Hepatic stellate cell (primary cell): ENCODE measurements at regions not wholly inside any gene's neighbourhood (a gene's known extent, or its start where the extent isn't known, plus 50 kb on each side); places are given as distances from the start of the nearest gene placed in this dataset.

Experiments used
- DNase-seq: peaks from one replicate; pipeline ENCODE4 v3.0.0; 2011; ENCODE audit warnings: low spot score

DNA sequence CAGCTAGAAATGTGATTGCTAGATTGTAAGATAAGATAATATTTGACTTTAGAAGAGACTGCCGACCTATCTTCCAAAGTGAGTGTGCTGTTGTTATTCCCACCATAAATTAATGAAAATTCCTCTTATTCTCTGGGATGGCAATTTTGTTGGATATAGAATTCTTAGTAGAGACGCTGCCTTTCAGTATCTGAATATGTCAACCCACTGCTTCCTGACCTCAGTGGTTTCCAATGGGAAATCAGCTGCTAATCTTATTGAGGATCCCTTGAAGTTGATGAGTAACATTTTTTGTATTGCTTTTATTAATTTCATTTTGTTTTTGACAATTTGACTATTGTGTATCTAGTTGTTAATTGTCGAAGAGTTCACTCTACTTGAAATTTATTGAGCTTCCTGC, 313.0 kb downstream of the BMP2 start:
- DNase-seq: no peak

DNA sequence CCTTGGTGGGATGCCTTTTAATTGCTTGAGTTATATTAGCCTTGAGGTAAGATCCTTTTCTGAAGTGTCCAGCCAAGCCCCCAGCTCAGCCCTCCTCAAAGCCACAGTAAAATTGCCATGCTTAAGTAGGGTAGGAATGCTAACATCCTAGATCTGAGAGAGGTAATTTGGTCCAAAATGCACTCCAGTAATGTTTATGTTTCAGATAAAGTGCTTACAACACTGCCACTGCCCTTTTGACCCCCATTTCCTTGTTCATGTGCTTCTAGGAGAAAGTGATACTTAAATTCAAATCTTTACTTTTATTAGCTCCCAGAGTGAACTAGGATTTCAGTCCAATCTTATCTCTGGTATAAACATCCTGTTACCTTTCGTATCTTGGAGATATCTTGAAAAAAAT, 318.0 kb downstream of the BMP2 start:
- DNase-seq: no peak

DNA sequence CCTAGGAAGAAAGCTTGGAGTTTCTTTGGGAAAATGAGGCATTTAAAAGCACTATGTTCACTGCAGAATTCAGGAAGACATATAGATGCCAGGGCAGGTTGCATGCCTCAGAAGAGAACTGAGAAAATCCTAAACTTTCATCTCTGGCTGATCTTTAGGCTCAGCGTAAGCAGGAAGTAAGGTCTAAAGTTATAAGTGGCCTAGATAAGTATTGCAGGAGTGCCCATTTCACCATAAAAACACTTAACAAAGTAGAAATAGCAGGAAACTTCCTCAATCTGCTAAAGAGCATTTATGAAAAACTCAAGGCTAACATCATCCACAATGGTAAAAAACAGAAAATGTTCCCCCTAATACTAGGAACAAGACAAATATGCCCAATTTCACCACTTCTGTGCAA, 320.3 kb downstream of the BMP2 start:
- no peak for DNase-seq

DNA sequence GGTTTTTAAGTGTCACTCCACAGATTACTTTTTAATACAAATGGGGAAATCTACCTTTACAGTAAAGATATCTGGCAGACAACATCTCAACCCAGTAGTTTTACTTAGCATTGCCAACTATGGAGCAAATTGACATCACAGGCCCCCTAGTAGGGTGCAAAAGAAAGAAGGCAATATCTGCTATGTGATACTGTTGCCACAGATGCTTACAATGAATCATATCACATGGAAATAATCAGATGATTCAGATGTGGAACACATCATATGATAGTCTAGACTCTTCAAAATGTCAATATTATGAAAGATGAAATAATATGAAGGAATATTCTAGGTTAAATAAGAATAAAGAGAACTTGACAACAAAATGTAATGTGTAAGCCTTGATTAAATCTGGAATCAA, 322.5 kb downstream of the BMP2 start:
- no peak for DNase-seq

DNA sequence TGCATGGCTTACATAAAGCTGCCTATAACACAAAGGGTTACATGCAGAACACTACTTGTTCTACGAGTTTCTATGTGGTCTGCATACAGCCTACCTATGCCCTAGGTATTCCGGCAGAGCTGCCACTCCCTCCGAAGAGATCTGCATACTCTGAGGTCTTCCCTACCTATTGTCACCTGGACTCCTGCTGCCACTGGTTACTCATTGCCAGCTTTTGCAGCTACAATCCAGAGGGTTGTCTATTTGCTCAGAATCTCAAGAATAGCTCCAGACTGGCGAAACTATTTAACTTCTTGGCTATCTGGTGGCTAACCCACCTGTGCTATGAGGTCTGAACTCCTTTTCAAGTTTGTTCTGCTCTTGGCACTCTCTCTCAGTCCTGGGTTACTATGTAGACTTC, 323.3 kb downstream of the BMP2 start:
- DNase-seq: no peak

DNA sequence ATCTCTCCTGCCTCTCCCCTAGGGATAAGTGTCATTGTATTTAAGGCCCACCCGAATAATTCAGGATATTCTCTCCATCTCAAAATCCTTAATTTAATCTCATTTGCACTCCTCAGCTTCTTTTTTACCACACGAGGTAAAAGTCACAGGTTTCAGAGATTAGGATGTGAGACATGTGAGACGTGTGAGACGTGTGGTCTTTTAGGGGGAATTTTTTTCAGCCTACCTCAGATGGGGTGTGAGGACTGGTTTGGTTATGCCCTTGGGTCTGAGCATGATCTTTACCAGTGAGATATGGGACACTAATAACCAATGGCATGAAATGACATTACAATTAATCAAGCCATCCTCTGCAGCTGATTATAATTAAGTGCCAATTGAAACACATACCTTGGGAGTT, 324.2 kb downstream of the BMP2 start:
- DNase-seq: no peak

DNA sequence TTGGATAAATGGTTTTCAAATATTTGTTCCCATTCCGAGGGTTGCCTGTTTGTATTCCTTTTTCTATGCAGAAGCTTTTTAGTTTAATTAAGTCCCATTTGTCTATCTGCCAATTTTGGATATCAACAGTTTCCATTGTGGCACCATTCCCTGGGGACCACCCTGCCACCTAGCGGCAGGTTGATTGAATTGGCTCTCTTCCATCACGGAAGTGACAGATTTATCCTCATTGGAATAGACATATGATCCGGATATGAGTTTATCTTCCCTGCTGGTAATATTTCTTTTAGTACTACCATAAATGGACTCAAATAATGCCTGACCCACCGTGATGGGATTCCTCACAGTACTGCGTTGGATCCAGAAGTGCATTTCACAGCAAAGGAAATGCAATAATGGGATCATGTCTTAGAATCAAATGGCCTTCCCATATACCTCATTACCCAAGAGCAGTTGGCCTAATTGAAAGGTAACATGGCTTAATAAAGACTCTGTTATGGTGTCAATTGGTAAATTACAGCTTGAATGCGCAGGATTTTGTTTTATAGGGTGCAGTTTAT, 327.0 kb downstream of the BMP2 start:
- no peak for DNase-seq

DNA sequence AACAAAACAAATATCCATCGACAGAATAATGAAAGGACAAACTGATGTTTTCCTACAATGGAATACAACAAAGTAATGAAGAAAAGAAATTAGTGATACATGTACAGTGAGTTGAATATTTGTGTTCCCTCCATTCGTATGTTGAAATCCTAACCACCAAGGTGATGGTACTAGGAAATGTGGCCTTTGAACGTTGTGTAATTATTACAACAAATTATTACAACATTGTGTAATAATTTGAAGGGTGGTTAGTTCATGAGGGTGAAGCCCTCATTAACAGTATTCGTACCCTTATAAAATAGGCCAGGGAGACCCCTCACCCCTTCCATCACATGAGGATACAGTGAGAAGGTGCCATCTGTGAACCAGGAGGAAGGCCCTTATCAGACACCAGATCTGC, 339.4 kb downstream of the BMP2 start:
- no peak for DNase-seq

DNA sequence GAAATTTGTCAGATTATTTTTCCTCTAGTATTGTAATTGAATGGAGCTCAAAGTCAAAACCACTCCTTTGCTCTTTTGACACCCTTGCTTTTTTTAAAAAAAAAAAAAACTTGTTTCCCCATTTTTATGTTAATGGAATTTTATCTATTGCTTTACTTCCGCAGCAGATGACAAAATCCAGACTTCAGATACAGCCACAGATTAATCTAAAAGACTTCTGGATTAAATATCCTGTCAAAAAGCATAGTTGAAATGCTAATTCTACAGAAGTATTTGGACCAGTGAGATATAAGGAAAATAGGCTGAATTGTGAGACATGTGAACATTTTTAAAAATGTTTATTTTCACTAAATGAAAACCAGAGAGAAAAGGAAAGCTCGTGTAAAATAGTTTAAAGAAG, 341.4 kb downstream of the BMP2 start:
- no peak for DNase-seq

DNA sequence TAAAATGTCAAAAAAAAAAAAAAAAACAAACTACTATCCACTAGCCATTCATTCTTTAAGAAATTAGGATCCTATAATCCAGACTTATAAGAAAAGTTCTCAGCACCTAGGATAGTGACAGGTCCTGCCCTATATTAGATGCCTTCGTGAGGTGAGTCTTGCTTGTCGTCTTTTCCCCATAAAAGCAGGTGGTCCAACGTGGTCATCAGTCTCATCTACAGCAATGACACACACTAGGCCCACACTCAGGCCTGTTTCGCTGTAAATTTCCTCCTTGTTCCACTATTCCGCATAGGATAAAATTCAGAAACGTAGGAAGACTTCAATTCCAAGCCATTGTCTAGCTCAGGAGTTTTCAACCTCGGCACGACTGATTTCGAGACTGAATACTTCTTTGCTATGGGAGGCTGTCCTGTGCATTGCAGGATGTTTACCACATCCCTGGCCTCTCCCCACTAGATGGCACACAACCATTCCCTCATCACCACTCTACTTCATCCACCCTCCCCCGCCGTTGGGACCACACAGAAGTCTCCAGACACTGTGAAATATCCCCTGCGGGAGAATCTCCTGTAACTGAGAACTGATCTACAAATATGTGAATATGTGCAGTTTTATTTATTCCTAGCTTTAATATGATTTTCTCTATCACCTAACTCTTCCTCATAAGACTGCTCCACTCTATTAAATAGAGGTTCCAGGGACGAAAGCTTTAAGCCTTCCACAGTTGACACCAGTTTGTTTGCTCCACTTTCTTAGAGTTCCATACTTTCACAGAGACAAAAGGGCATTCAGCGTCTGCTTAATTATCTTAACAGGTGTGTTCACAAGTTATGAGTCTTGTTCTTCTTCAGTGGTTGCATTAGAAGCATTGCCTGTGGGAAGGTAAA, 346.3 kb downstream of the BMP2 start:
- peak; percentile 1 for DNase-seq

DNA sequence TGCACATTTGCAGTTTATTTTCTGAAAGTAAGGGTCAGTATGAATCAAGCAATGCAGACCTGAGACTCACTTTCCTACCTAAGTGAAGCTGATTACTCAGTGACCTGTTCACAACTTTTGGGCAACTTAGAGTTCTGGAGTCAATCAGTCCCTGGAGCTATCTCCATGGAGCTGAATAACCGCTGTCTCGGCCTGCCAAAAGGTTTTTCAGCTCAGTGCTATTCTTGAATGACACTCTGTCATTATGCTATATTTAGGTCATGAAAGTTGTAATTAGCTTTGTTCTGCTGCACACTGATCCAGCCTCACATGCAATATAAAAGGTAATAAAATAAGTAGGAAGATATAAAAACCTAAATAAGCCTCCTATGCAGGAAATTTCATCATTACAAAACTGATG, 356.0 kb downstream of the BMP2 start:
- DNase-seq: no peak

DNA sequence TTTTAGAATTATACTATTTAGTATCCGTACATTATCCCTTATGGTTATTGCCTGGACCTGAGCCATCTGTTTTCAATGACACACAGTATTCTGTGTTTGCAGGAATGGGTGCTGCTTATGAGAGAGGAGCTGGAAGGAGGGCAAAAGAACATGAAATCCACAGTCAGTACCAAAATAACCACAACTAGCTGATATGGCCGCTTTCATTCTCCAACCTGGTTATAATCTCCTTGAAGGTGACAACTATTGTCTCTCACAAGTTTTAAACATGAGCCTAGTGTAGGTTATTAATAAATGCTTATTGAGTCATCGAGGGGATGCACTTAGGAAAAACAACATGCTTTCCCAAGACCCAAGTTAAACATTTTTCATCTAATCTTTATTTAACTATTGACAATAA, 356.6 kb downstream of the BMP2 start:
- no peak for DNase-seq

DNA sequence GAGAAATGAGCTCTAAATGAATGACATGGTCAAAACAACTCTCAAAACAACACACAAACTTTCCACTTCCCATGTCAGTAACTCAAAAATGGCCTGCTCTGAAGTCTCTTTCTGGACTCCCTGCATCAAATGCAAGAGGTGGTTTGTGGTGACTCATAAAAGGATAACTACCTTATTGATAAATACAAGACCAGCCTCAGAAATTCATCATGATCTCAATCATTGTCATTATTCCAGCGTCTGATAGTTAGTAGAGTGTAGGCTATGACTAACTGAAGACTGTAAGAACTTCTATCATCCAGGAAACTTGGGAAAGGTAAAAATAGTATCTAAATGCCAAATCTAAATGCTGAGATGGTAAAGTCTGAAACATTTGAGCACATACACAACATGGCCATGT, 369.4 kb downstream of the BMP2 start:
- DNase-seq: no peak

DNA sequence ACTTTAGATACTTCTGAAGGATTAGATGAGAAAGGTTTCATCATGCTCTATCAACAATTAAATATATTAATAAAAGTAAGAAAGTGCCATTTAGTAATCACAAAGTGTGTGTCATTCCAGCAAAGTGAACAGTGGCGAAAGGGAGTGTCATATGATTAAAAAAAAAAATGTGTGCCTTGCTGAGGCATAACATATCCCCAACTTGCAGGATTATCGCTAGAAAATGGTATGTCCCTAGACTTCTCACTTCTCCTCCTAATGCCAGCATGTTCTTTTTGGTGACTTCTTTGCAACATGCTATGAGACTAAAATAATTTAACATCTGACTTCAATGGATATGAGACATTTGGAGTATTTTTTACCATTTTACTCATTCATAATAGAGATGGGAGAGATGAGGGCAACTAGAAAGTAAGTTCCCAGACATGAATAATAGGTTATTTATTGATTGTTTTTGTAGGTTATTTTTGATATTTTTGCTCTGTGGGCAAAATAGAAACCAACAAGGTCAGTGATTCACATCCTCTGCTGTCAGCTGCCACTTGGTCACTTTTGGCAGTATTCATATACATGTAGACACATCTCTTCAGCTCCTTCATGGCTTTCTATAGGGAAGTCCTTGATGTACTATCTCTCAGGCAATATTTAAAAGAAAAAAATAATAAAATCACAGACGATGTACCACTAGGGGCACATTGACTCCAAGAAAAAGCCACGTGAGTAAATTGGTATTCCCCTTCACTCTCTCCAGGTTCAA, 370.1 kb downstream of the BMP2 start:
- DNase-seq: no peak

DNA sequence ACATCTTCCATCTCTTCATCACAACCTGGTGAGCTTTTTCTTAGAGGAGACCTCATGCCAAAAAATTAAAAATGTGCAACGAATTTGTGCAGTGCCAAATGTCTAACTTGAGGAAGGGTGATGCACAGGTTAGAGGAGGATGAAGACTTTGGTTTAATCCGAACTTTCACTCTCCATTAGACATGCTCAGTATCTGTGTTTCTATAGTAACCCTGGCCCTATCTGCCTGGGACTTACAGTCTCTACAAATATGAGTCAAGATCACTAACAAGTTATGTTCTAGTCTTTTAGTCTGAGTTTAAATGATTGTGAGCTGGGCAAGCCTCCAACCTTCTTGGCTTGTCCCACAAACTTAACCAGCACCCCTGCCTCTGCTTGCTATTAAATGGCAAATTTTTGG, 377.0 kb downstream of the BMP2 start:
- no peak for DNase-seq

DNA sequence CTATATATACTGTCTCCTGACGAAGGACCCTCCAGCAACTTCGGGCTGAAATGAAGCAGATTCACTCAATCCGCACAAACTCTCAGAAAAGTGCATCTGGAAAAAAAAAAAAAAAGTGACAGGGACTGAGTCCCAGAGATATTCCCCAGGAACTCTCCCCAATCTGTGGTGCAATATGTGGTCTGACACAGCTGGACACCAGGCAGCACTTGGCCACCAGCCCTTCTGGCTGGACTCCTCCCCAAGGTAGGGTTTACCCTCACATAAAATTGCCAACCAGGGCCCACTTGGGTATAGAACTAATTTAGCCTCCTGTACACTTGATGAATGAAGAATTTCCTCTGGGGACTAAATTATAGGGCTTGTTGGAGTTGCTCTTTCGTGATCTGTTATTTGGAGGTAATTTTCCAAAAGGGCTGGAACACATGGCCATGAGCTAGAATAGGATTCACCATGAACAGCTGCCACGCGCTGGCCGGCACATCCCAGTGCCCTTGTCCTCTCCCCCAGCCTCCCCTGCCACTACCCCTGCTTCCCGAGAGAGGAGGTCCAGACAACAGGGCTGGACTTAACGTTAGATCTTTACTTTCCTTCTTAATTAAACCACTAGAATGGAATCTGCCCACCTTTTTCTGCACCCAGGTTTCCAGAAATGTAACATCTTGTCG, 379.2 kb downstream of the BMP2 start:
- no peak for DNase-seq

DNA sequence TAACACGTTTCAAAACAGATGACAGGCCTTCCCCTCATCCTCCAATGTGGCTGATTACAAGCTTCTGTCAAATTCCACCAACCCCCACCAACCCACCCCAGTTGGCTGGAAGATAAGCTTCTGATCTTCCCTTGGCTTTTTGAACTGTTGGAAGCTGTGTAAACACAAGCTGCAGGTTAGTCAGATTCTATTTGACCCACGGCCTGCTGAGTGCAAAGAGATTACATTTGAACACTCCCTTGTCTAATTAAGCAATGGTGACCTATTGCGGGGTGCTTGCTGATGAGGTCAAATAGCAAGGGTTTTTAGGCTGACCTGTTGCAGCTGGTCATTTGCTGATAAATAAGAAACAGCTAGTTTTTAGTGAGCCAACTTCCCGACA, 379.7 kb downstream of the BMP2 start:
- DNase-seq: no peak

DNA sequence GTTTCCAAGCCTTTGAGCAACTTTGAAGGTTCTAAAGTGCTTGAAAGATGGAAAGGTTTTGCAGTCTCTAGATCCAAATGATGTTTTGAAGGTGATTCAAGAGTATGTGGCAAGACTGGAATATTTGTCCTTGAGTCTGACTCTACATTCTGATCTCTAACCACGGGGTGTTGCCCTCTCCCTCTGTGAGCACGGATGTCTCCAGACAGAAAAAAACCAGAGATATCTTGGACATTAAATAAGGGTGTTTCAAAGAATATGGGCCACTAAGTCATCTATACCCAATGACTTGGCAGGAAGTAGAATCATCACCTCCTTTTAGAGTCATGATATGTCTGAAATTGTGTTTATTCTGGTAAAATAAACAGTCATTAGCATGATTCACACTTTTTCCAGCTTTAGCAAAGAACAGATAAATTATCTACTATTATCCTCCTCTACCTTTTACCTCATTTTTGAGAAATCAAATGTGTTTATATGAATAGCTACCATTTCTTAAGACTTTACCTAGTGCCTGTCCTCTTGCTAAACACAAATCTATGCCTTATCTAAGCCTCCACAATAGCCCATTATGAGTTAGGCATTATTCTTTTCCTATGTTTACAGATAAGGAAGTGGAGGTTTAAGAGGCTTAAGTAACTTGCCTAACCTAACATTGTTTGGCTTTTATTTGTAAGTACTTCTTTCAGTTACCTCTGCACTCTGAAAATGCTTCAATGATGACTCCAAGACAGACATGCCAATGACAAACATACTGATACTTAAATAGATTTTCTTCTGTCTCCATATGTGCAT, 384.4 kb downstream of the BMP2 start:
- DNase-seq: no peak

DNA sequence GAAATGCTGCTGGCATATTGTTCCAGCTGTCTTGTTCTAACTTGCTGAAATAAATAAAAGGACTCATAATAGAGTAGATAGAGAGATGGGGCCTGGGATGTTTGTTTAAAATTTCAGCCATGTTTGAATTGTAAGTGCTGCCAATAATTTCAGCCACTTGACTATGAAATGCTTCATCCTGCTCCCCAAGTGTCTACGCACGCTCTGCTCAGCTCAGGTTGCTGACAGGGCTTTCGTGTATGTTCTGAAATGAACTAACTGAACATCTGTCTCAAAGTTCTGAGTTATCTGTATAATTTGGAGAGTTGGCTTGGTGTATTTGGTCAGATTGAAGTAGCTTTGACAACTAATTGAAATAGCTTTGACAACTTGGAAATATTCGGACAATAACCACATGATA, 387.8 kb downstream of the BMP2 start:
- no peak for DNase-seq

DNA sequence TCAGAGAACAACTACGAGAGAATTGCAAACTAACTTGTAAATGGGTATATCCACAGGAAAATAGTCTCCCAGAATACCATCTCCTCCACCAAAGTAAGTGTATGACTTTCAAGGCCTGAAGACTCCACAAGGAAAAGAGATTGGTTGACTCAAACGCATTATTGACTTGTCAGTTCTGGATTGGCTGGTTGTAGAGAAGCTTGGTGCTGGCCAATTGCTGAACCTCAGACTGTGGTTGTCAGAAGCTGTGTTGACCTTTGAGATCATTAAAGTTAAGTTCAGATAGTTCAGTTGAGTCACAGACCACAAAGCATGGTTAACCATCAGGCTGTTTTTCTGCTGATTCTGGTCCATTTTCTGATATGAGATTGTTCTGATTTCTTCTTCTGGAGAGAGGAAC, 388.3 kb downstream of the BMP2 start:
- no peak for DNase-seq

DNA sequence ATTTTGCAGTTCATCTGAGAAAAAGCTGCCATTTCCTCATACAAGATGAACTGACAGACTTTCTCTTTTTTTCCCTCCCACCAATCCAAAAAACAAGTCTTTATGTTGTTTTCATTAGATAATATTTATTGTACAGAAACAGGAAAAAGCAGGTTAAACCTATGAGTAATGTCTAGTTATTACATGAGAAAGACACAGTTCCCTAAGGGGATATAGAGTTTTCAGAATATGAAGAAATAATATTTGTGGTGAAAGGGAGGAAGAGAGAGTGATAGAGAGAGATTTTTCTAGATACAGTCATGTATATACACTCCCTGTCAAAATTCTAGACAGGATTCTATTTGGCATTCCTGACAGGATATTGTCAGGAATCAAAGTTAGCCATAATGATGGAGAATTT, 392.4 kb downstream of the BMP2 start:
- DNase-seq: no peak

DNA sequence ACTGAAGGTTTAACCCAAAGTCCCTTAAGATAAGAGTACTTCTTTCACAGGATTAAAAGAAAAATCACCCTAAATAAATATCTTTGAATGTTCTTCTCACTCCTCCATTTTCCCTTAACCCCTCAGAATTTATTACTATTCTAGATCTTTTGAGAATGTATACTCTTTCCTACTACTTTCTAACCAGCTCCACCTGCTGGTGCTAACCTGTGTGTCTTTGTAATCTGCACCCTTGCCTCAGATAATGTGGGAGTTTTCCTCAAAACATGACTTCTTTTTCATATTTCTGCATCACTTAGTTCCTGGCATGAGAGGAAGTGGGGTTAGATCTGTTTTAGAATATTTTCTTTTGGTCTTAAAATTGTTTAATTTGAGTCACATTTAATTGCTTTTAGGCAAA, 394.2 kb downstream of the BMP2 start:
- no peak for DNase-seq
